WTC11 (cell line): ENCODE measurements at regions not wholly inside any gene's neighbourhood (a gene's known extent, or its start where the extent isn't known, plus 50 kb on each side); places are given as distances from the start of the nearest gene placed in this dataset.

Source experiments
- ATAC-seq: fragments of 200-7000 bp; cut with Tn5 transposase; 2 replicates; pipeline ENCODE4 v1.10.0; 2021; ENCODE audit warnings: mild to moderate bottlenecking, moderate library complexity
- CTCF ChIA-PET: fragments of 300-600 bp; sonication (Branson Sonifier 250); formaldehyde crosslinking; loops from one replicate; lab custom pipeline; 2021; ENCODE audit warnings: antibody characterized with exemption; lab: Charles Lee
- POLR2A ChIA-PET: fragments of 350-600 bp; sonication (Branson Sonifier 250); formaldehyde crosslinking; loops from one replicate; lab custom pipeline; 2021; ENCODE audit warnings: antibody characterized with exemption; lab: Charles Lee
- DNase-seq: peaks from one replicate; pipeline ENCODE4 v3.0.0; 2021; ENCODE audit warnings: low spot score
- H3K27ac Mint-ChIP-seq: 2 replicates; pipeline ENCODE4 v1.8.0; 2021; ENCODE audit warnings: mixed read lengths
- H3K27me3 Mint-ChIP-seq: 2 replicates; pipeline ENCODE4 v1.8.0; 2021; ENCODE audit warnings: low read depth, mild to moderate bottlenecking, moderate library complexity, mixed read lengths
- H3K36me3 Mint-ChIP-seq: 2 replicates; pipeline ENCODE4 v1.8.0; 2021; ENCODE audit warnings: mixed read lengths
- H3K4me1 Mint-ChIP-seq: 2 replicates; pipeline ENCODE4 v1.8.0; 2022; ENCODE audit warnings: mixed read lengths
- H3K4me3 Mint-ChIP-seq: 2 replicates; pipeline ENCODE4 v1.8.0; 2021; ENCODE audit warnings: mild to moderate bottlenecking, moderate library complexity, mixed read lengths
- H3K9me3 Mint-ChIP-seq: 2 replicates; pipeline ENCODE4 v1.8.0; 2021; ENCODE audit warnings: mixed read lengths
- CDX4 ChIP-seq: fragments of 250-450 bp; sonication (Bioruptor Pico); IDR thresholded peaks from 2 replicates; pipeline ENCODE4 v1.9.0; 2021; ENCODE audit warnings: moderate library complexity, mild to moderate bottlenecking, inconsistent platforms, borderline replicate concordance
- CREB1 ChIP-seq: sonication (generic); formaldehyde crosslinking; IDR thresholded peaks from 2 replicates; pipeline ENCODE4 v1.8.0; 2023; ENCODE audit warnings: mild to moderate bottlenecking, missing genetic modification reagents
- CREM ChIP-seq: sonication (generic); formaldehyde crosslinking; IDR thresholded peaks from 2 replicates; pipeline ENCODE4 v1.8.1; 2022; ENCODE audit warnings: mild to moderate bottlenecking, missing genetic modification reagents, moderate library complexity
- CTCF ChIP-seq: fragments of 200-600 bp; IDR thresholded peaks from 2 replicates; pipeline ENCODE4 v1.8.0; 2022; ENCODE audit warnings: antibody characterized with exemption
- E2F5 ChIP-seq: sonication (generic); formaldehyde crosslinking; IDR thresholded peaks from 2 replicates; pipeline ENCODE4 v1.8.1; 2022; ENCODE audit warnings: mild to moderate bottlenecking, moderate library complexity, missing genetic modification reagents
- ELF4 ChIP-seq: sonication (generic); formaldehyde crosslinking; IDR thresholded peaks from 2 replicates; pipeline ENCODE4 v1.8.1; 2022; ENCODE audit warnings: low read depth, mild to moderate bottlenecking, moderate library complexity, missing genetic modification reagents
- ERG ChIP-seq: fragments of 250-450 bp; sonication (Bioruptor Pico); IDR thresholded peaks from 2 replicates; pipeline ENCODE4 v1.8.0; 2021; ENCODE audit warnings: mild to moderate bottlenecking
- HMGA2 ChIP-seq: fragments of 250-450 bp; sonication (Bioruptor Pico); IDR thresholded peaks from 2 replicates; pipeline ENCODE4 v1.4.0; 2021; ENCODE audit warnings: mild to moderate bottlenecking, moderate library complexity
- HMGXB4 ChIP-seq: sonication (generic); formaldehyde crosslinking; IDR thresholded peaks from 2 replicates; pipeline ENCODE4 v1.8.1; 2023; ENCODE audit warnings: mild to moderate bottlenecking, moderate library complexity, missing genetic modification reagents
- JAZF1 ChIP-seq: fragments of 250-450 bp; sonication (Bioruptor Pico); IDR thresholded peaks from 2 replicates; pipeline ENCODE4 v1.9.0; 2021; ENCODE audit warnings: moderate library complexity, mild to moderate bottlenecking, inconsistent platforms
- NFE2L1 ChIP-seq: sonication (generic); formaldehyde crosslinking; IDR thresholded peaks from 2 replicates; pipeline ENCODE4 v1.8.1; 2023; ENCODE audit warnings: missing genetic modification reagents
- PRDM15 ChIP-seq: sonication (generic); formaldehyde crosslinking; IDR thresholded peaks from 2 replicates; pipeline ENCODE4 v1.8.0; 2022; ENCODE audit warnings: missing genetic modification reagents
- PREB ChIP-seq: sonication (generic); formaldehyde crosslinking; IDR thresholded peaks from 2 replicates; pipeline ENCODE4 v1.8.1; 2022; ENCODE audit warnings: mild to moderate bottlenecking, missing genetic modification reagents, moderate library complexity, borderline replicate concordance
- SMAD4 ChIP-seq: sonication (generic); formaldehyde crosslinking; IDR thresholded peaks from 2 replicates; pipeline ENCODE4 v1.8.0; 2022; ENCODE audit warnings: mild to moderate bottlenecking, missing genetic modification reagents
- SOX15 ChIP-seq: fragments of 250-450 bp; sonication (Bioruptor Pico); IDR thresholded peaks from 2 replicates; pipeline ENCODE4 v1.9.0; 2021; ENCODE audit warnings: mild to moderate bottlenecking
- SP1 ChIP-seq: sonication (generic); formaldehyde crosslinking; conservative IDR thresholded peaks from 2 replicates; pipeline ENCODE4 v1.8.1; 2022; ENCODE audit warnings: missing genetic modification reagents
- TCF7 ChIP-seq: sonication (generic); formaldehyde crosslinking; IDR thresholded peaks from 2 replicates; pipeline ENCODE4 v1.8.0; 2022; ENCODE audit warnings: mild to moderate bottlenecking, low read depth, missing genetic modification reagents, moderate library complexity
- ZNF121 ChIP-seq: sonication (generic); formaldehyde crosslinking; IDR thresholded peaks from 2 replicates; pipeline ENCODE4 v1.8.0; 2023; ENCODE audit warnings: missing genetic modification reagents

GRCh38 chr5:141762316-141762715, 80.3 kb upstream of the ARAP3 start:
- no peaks in the 10 kb centered on the region; the same call in 1 of the 2 replicates for H3K27me3 Mint-ChIP-seq
- H3K4me1 Mint-ChIP-seq = peaks cover 38% of the 10 kb centered on the region
- ATAC-seq (no peak), DNase-seq (no peak)
- H3K4me3 Mint-ChIP-seq = no peak overlapping the region
- TF ChIP-seq HMGXB4 (CRISPR knock-in tag) = 0 out of 2 replicates have a peak, but pooled peaks have one; percentile 35
- TF ChIP-seq CTCF = no peak
- no peak for TF ChIP-seq E2F5 (CRISPR knock-in tag)
- no peak for TF ChIP-seq NFE2L1 (CRISPR knock-in tag)
- no peak for TF ChIP-seq PREB (CRISPR knock-in tag)
- no peak for TF ChIP-seq ELF4 (CRISPR knock-in tag)
- no peak for TF ChIP-seq CREB1 (CRISPR knock-in tag)
- no peak overlapping the region for H3K27ac Mint-ChIP-seq
- CTCF ChIA-PET = interaction anchor here (0.5 to 2.5 kb wide), 12 partner anchors 10 to 566 kb away, joined by 3 to 8 read pairs (median 4); no protein-coding TSS in a partner anchor
- H3K9me3 Mint-ChIP-seq = no peaks in the 10 kb centered on the region
- H3K36me3 Mint-ChIP-seq = no peaks in the 10 kb centered on the region
- POLR2A ChIA-PET = no interaction called here

GRCh38 chr5:141760753-141761152, 78.7 kb upstream of the ARAP3 start:
- TF ChIP-seq PRDM15 (CRISPR knock-in tag) = no peak
- no peak for TF ChIP-seq JAZF1 (CRISPR knock-in tag)
- TF ChIP-seq SP1 (CRISPR knock-in tag) = no peak
- TF ChIP-seq SMAD4 (CRISPR knock-in tag) = no peak
- TF ChIP-seq SOX15 (CRISPR knock-in tag) = no peak
- TF ChIP-seq CDX4 (CRISPR knock-in tag) = no peak
- no peak for TF ChIP-seq CREM (CRISPR knock-in tag)
- TF ChIP-seq ERG = no peak
- TF ChIP-seq HMGA2 (CRISPR knock-in tag) = no peak
- TF ChIP-seq TCF7 (CRISPR knock-in tag) = no peak
- TF ChIP-seq ZNF121 (CRISPR knock-in tag) = no peak
- Mint-ChIP-seq H3K9me3 (no peaks in the 10 kb centered on the region), H3K36me3 (no peaks in the 10 kb centered on the region), H3K4me3 (no peak overlapping the region), H3K27me3 (no peaks in the 10 kb centered on the region; the same call in 1 of the 2 replicates), H3K27ac (no peak overlapping the region), H3K4me1 (peaks cover 42% of the 10 kb centered on the region)
- ChIA-PET CTCF (interaction anchor here (0.7 to 2.5 kb wide), 18 partner anchors 13 to 200 kb away, joined by 3 to 36 read pairs (median 4); no protein-coding TSS in a partner anchor), POLR2A (no interaction called here)
- ATAC-seq (no peak), DNase-seq (no peak)
